ENCODE measurements at regions not wholly inside any gene's neighbourhood (a gene's known extent, or its start where the extent isn't known, plus 50 kb on each side); places are given as distances from the start of the nearest gene placed in this dataset.

- TF ChIP-seq CTCF (CRISPR knock-in tag; IDR thresholded peaks at IDR 0.05) (no peak), FOSL1 (CRISPR knock-in tag; IDR thresholded peaks at IDR 0.05; ENCODE audit: borderline replicate concordance) (no peak), XRCC5 (optimal IDR thresholded peaks at IDR 0.05; ENCODE audit: low read length) (no peak), SMC3 (IDR thresholded peaks at IDR 0.05; ENCODE audit: low read length) (no peak)
Measured at GRCh38 chr12:75807494-75807893, 224.1 kb downstream of the PHLDA1 start.
